ENCODE measurements at regions not wholly inside any gene's neighbourhood (a gene's known extent, or its start where the extent isn't known, plus 50 kb on each side); places are given as distances from the start of the nearest gene placed in this dataset.

- no peak for DNase-seq (ENCODE audit: low spot score)
- Histone ChIP-seq H3K4me3 (no peak overlapping the region), H3K4me1 (replicated peaks) (no peaks in the 10 kb centered on the region), H3K27ac (no peak overlapping the region), H3K9me3 (no peaks in the 10 kb centered on the region), H3K27me3 (replicated peaks; ENCODE audit: insufficient read depth) (no peaks in the 10 kb centered on the region), H3K36me3 (no peaks in the 10 kb centered on the region)
- no peak for TF ChIP-seq CTCF (IDR thresholded peaks at IDR 0.05)
- TF ChIP-seq POLR2AphosphoS5 (IDR thresholded peaks at IDR 0.05): no peak
- TF ChIP-seq POLR2A (IDR thresholded peaks at IDR 0.05): no peak
- intact Hi-C loops (cut with DNase I): no loop called here
- 90% methylated on average over 1 of the region's 1 CpG for WGBS
Observed at GRCh38 chr6:71238351-71238750, 50.3 kb upstream of the OGFRL1 start.

Small RNA genes in the stretch of these regions (small RNA-seq; reads per million reads assigned to genes)
- 0 reads per million in 2 donors for gene RF00012
- 0 reads per million in 2 donors for gene RNU6-411P

All from prostate gland (tissue), 2 donors.